HCT116 (cell line): ENCODE measurements at regions not wholly inside any gene's neighbourhood (a gene's known extent, or its start where the extent isn't known, plus 50 kb on each side); places are given as distances from the start of the nearest gene placed in this dataset.
"Not testable (repeated sequence)": the region's sequence is repeated elsewhere in the genome, so short reads cannot be mapped to it uniquely, and the experiment has no call there.

Experiments
- ATF3 ChIP-seq: IDR thresholded peaks from 2 replicates; pipeline ENCODE4 v1.6.1; 2012
- EZH2 ChIP-seq: fragments of 200-600 bp; sonication (generic); IDR thresholded peaks from 2 replicates; pipeline ENCODE4 v1.6.1; 2017; ENCODE audit warnings: antibody characterized with exemption, mixed run types

DNA sequence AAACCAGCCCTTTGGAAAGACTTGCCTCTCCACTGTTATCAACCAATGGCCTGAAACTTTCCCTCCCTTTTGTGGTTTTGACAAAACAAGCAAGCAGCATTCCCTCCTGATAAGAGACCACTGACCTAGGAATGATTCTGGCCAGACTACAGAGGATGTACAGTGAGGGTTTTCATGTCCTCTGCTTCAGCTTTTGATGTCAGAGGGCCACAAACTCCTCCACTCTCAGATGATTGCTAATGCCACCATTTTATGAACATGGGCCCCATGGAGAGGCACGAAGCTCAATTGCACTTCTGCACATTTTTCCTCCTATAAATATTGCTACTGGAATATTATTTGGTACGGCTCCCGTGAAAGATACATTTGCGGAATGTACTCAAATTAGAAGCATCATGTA, 61.5 kb downstream of the PPIAL4A start:
- not testable (repeated sequence) for TF ChIP-seq ATF3, EZH2
